MM.1S (cell line): ENCODE measurements at regions not wholly inside any gene's neighbourhood (a gene's known extent, or its start where the extent isn't known, plus 50 kb on each side); places are given as distances from the start of the nearest gene placed in this dataset.

Experiments
- DNase-seq: peaks from one replicate; pipeline ENCODE4 v3.0.0-alpha.2; 2015
- H2AFZ ChIP-seq: fragments of 300-600 bp; sonication (generic); 2 replicates; pipeline ENCODE4 v1.6.0; 2016; ENCODE audit warnings: antibody characterized with exemption, low read length
- H3F3A ChIP-seq: fragments of 300-600 bp; sonication (generic); 2 replicates; pipeline ENCODE4 v1.6.1; 2016; ENCODE audit warnings: mild to moderate bottlenecking, antibody characterized with exemption, low read length, moderate library complexity, mixed read lengths; ENCODE audit not compliant: insufficient read depth
- H3K27ac ChIP-seq: fragments of 300-600 bp; sonication (generic); 2 replicates; pipeline ENCODE4 v1.5.1; 2016; ENCODE audit warnings: mild to moderate bottlenecking, low read length
- H3K27me3 ChIP-seq: fragments of 300-600 bp; sonication (generic); replicated peaks from 2 replicates; pipeline ENCODE4 v1.6.0; 2016; ENCODE audit warnings: low read length; ENCODE audit not compliant: insufficient read depth
- H3K36me3 ChIP-seq: fragments of 300-600 bp; sonication (generic); replicated peaks from 2 replicates; pipeline ENCODE4 v1.6.1; 2016; ENCODE audit warnings: mild to moderate bottlenecking, low read length, mixed read lengths; ENCODE audit not compliant: insufficient read depth
- H3K4me1 ChIP-seq: fragments of 300-600 bp; sonication (generic); 2 replicates; pipeline ENCODE4 v1.6.1; 2016; ENCODE audit warnings: low read length, mixed read lengths
- H3K4me2 ChIP-seq: fragments of 300-600 bp; sonication (generic); 2 replicates; pipeline ENCODE4 v1.6.0; 2016; ENCODE audit warnings: low read depth, low read length
- H3K4me3 ChIP-seq: fragments of 300-600 bp; sonication (generic); 2 replicates; pipeline ENCODE4 v1.5.1; 2016; ENCODE audit warnings: low read length, mixed read lengths
- H3K79me2 ChIP-seq: fragments of 300-600 bp; sonication (generic); 2 replicates; pipeline ENCODE4 v1.6.1; 2016; ENCODE audit warnings: mixed run types, low read length, mixed read lengths
- H3K9ac ChIP-seq: fragments of 300-600 bp; sonication (generic); 2 replicates; pipeline ENCODE4 v1.6.1; 2016; ENCODE audit warnings: low read length, mixed read lengths
- H3K9me2 ChIP-seq: fragments of 300-600 bp; sonication (generic); replicated peaks from 2 replicates; pipeline ENCODE4 v1.6.1; 2016; ENCODE audit warnings: mild to moderate bottlenecking, low read length, mixed read lengths; ENCODE audit not compliant: insufficient read depth
- H3K9me3 ChIP-seq: fragments of 300-600 bp; sonication (generic); replicated peaks from 2 replicates; pipeline ENCODE4 v1.6.1; 2016; ENCODE audit warnings: mild to moderate bottlenecking, low read length, mixed read lengths; ENCODE audit not compliant: insufficient read depth
- H4K20me1 ChIP-seq: fragments of 300-600 bp; sonication (generic); 2 replicates; pipeline ENCODE4 v1.6.1; 2016; ENCODE audit warnings: mild to moderate bottlenecking, low read length, moderate library complexity, mixed read lengths; ENCODE audit not compliant: insufficient read depth
- CTCF ChIP-seq: fragments of 300-600 bp; sonication (generic); IDR thresholded peaks from 2 replicates; pipeline ENCODE4 v1.5.1; 2016; ENCODE audit warnings: antibody characterized with exemption, low read length, mixed read lengths
- EZH2 ChIP-seq: fragments of 300-600 bp; sonication (generic); optimal IDR thresholded peaks from 2 replicates; pipeline ENCODE3; 2017; ENCODE audit warnings: low read depth, mild to moderate bottlenecking, antibody characterized with exemption, low read length, mixed read lengths
- EZH2phosphoT487 ChIP-seq: fragments of 300-600 bp; sonication (generic); IDR thresholded peaks from 2 replicates; pipeline ENCODE4 v1.6.1; 2018; ENCODE audit warnings: antibody characterized with exemption, low read length

- Histone ChIP-seq H4K20me1 (no peaks in the 10 kb centered on the region), H3K9me2 (no peaks in the 10 kb centered on the region), H2AFZ (no peak overlapping the region), H3K9me3 (no peaks in the 10 kb centered on the region), H3K79me2 (no peaks in the 10 kb centered on the region), H3K9ac (no peak overlapping the region), H3K4me2 (peak overlapping the region; percentile 20; the same call in 1 of the 2 replicates), H3K4me3 (peak overlapping the region; percentile 1; the same call in 1 of the 2 replicates), H3K36me3 (no peaks in the 10 kb centered on the region), H3F3A (no peaks in the 10 kb centered on the region), H3K4me1 (no peaks in the 10 kb centered on the region), H3K27ac (no peak overlapping the region), H3K27me3 (no peaks in the 10 kb centered on the region)
- DNase-seq: peak; percentile 72
- TF ChIP-seq EZH2 (no peak), CTCF (no peak)
Measured at GRCh38 chr2:5227062-5227699, 465.0 kb upstream of the SOX11 start.

GRCh38 chr2:5229574-5229973, 462.6 kb upstream of the SOX11 start:
- H3K9ac ChIP-seq: no peak overlapping the region
- no peak for TF ChIP-seq CTCF
- no peak for TF ChIP-seq EZH2
- no peak for TF ChIP-seq EZH2phosphoT487
- H3F3A ChIP-seq: no peaks in the 10 kb centered on the region
- H3K36me3 ChIP-seq: no peaks in the 10 kb centered on the region
- DNase-seq: no peak
- H3K79me2 ChIP-seq: no peaks in the 10 kb centered on the region
- H3K9me3 ChIP-seq: no peaks in the 10 kb centered on the region
- no peaks in the 10 kb centered on the region for H4K20me1 ChIP-seq
- no peak overlapping the region for H2AFZ ChIP-seq
- H3K27ac ChIP-seq: no peak overlapping the region
- H3K4me1 ChIP-seq: no peaks in the 10 kb centered on the region
- H3K4me2 ChIP-seq: no peak overlapping the region
- no peak overlapping the region for H3K4me3 ChIP-seq
- H3K27me3 ChIP-seq: no peaks in the 10 kb centered on the region
- no peaks in the 10 kb centered on the region for H3K9me2 ChIP-seq

- Histone ChIP-seq H2AFZ (no peak overlapping the region), H3F3A (no peaks in the 10 kb centered on the region), H3K9ac (no peak overlapping the region), H3K4me2 (no peak overlapping the region), H3K27ac (no peak overlapping the region), H3K4me3 (no peak overlapping the region), H3K4me1 (no peaks in the 10 kb centered on the region), H3K36me3 (no peaks in the 10 kb centered on the region), H3K79me2 (no peaks in the 10 kb centered on the region), H4K20me1 (no peaks in the 10 kb centered on the region), H3K9me2 (no peaks in the 10 kb centered on the region), H3K9me3 (no peaks in the 10 kb centered on the region), H3K27me3 (no peaks in the 10 kb centered on the region)
- TF ChIP-seq EZH2phosphoT487 (no peak), EZH2 (no peak), CTCF (no peak)
- DNase-seq: no peak
Measured at GRCh38 chr2:5230444-5230843, 461.7 kb upstream of the SOX11 start.
